ENCODE measurements at regions not wholly inside any gene's neighbourhood (a gene's known extent, or its start where the extent isn't known, plus 50 kb on each side); places are given as distances from the start of the nearest gene placed in this dataset.

DNA sequence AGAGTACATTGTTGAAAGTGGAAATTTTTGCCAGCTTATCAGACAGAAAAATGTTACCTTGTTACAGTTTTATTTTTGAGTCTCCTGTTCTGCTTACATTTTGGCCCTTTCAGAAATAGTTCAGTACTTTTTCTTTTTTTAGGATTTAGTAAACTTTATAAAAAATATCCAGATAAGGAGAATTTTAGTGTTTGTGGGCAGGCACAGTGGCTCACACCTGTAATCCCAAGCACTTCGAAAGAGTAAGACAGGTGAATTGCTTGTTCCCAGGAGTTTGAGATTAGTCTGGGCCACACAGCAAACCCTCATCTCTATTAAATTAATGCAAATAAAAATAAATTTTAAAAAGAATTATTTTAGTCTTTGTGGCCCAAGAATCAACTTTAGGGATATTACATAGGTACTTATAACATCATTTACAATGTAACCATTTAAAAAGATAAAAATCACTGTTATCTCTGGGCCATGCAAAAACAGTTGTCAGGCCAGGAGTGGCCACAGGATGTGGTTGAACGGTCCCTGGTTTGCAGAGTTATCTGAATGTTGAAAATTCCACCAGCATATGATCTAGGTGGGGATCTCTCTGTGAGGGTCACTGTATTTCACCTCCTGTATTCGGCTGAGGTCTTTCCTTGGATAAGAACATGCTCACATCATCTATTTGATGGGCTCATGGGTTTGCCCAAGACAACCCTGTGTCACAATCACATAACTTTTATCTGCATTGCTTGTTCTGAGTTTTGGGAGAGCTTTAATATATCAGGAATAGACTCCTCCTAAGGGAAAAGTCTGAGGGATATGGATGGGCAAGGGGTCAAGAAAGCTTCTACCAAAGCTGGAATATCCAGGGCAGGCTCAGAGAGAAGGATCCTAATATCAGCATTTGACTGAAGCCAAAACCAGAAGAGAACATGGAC, 91.5 kb downstream of the GGTLC2 start:
- Mint-ChIP-seq H3K27ac (no peak overlapping the region), H3K36me3 (ENCODE audit: low read depth) (no peaks in the 10 kb centered on the region), H3K9me3 (no peaks in the 10 kb centered on the region), H3K27me3 (peaks cover 8% of the 10 kb centered on the region), H3K4me3 (no peak overlapping the region), H3K4me1 (ENCODE audit: low read depth) (peaks cover 13% of the 10 kb centered on the region)
- ChIA-PET POLR2A (no interaction called here), CTCF (interaction anchor here (0.7 to 1.6 kb wide), 4 partner anchors 9 to 34 kb away, joined by 3 to 4 read pairs (median 3); no protein-coding TSS in a partner anchor)
- DNase-seq (no peak), ATAC-seq (no peak)
- no peak for TF ChIP-seq CTCF (IDR thresholded peaks at IDR 0.05)
- intact Hi-C loops (cut with micrococcal nuclease) = no loop called here

- Mint-ChIP-seq H3K9me3 (no peaks in the 10 kb centered on the region), H3K27me3 (peaks cover 8% of the 10 kb centered on the region), H3K27ac (peak overlapping the region; percentile 9), H3K36me3 (ENCODE audit: low read depth) (no peaks in the 10 kb centered on the region), H3K4me3 (no peak overlapping the region), H3K4me1 (ENCODE audit: low read depth) (peaks cover 11% of the 10 kb centered on the region)
- DNase-seq (no peak), ATAC-seq (peak; percentile 56)
- intact Hi-C loops (cut with micrococcal nuclease) = no loop called here
- CTCF ChIA-PET = interaction anchor here (1.0 kb wide), 1 partner anchor 151 kb away, joined by 3 read pairs; no protein-coding TSS in a partner anchor
- POLR2A ChIA-PET = no interaction called here
- no peak for TF ChIP-seq CTCF (IDR thresholded peaks at IDR 0.05)
These were observed 93.2 kb downstream of the GGTLC2 start for GRCh38 chr22:22737590-22737989.

DNA sequence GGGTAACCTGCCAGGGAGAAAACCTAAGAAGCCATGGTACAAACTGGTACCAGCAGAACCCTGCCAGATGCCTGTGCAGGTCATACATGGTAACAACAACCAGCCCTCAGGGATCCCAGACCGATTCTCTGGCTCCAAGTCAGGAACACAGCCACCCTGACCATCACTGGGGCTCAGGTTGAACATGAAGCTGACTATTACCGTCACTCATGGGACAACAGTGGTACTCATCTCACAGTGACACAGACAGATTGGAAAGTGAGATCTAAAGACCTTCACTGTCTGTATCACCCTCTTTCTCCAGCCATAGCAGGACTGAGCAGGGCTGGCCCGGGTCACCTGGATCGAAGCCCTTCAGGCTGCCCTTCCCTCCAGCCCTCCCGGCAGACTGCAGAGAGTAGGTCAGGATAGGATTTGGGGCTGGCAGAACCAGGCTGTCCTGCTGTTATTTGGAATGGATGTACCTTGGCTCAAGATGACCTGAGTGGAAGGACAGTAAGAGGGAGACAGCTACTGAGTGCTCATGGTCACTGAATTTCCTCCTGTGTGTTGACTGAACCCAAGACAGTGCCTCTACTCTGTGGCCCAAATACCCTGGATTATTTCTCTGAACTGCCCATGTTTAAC, 94.7 kb downstream of the GGTLC2 start:
- Mint-ChIP-seq H3K36me3 (ENCODE audit: low read depth) (no peaks in the 10 kb centered on the region), H3K9me3 (no peaks in the 10 kb centered on the region), H3K27me3 (peaks cover 9% of the 10 kb centered on the region), H3K4me3 (no peak overlapping the region), H3K4me1 (ENCODE audit: low read depth) (peaks cover 11% of the 10 kb centered on the region), H3K27ac (no peak overlapping the region)
- intact Hi-C loops (cut with micrococcal nuclease) = no loop called here
- CTCF ChIA-PET = interaction anchor here (0.7 to 1.2 kb wide), 4 partner anchors 14 to 637 kb away, joined by 3 to 5 read pairs (median 4); no protein-coding TSS in a partner anchor
- ATAC-seq = no peak
- no peak for DNase-seq
- no peak for TF ChIP-seq CTCF (IDR thresholded peaks at IDR 0.05)
- POLR2A ChIA-PET = no interaction called here

GRCh38 chr22:22740560-22741276, 96.3 kb downstream of the GGTLC2 start:
- CTCF ChIA-PET = interaction anchor here (1.4 to 3.5 kb wide), 3 partner anchors 8 to 143 kb away, joined by 4 to 21 read pairs (median 10); no protein-coding TSS in a partner anchor
- H3K27me3 Mint-ChIP-seq = peaks cover 9% of the 10 kb centered on the region
- DNase-seq (no peak), ATAC-seq (no peak)
- TF ChIP-seq CTCF (IDR thresholded peaks at IDR 0.05) = no peak
- H3K4me3 Mint-ChIP-seq = no peak overlapping the region
- H3K4me1 Mint-ChIP-seq (ENCODE audit: low read depth) = peaks cover 4% of the 10 kb centered on the region
- H3K27ac Mint-ChIP-seq = no peak overlapping the region
- no peaks in the 10 kb centered on the region for H3K36me3 Mint-ChIP-seq (ENCODE audit: low read depth)
- intact Hi-C loops (cut with micrococcal nuclease) = no loop called here
- no peaks in the 10 kb centered on the region for H3K9me3 Mint-ChIP-seq
- POLR2A ChIA-PET = no interaction called here

Measured in activated CD8-positive, alpha-beta T cell treated with anti-CD3 and anti-CD28 coated beads for 36 hours (primary cell).